HG03108 (cell line): ENCODE measurements at regions not wholly inside any gene's neighbourhood (a gene's known extent, or its start where the extent isn't known, plus 50 kb on each side); places are given as distances from the start of the nearest gene placed in this dataset.
"Not testable (repeated sequence)": the region's sequence is repeated elsewhere in the genome, so short reads cannot be mapped to it uniquely, and the experiment has no call there.

Experiments used
- ATAC-seq: cut with Tn5 transposase; IDR thresholded peaks from one replicate; pipeline ENCODE4 v1.9.1; 2021; ENCODE audit warnings: moderate library complexity; ENCODE audit not compliant: unreplicated experiment

- ATAC-seq, result no peak
These were observed 1073.4 kb downstream of the PCDH17 start for GRCh38 chr13:58704953-58705352.

- no peak for ATAC-seq
These were observed 1074.9 kb downstream of the PCDH17 start for GRCh38 chr13:58706421-58706820.

GRCh38 chr13:58712191-58712590 is 1080.6 kb downstream of the PCDH17 start:
- ATAC-seq, result no peak

- ATAC-seq, result not testable (repeated sequence)
These were observed 1082.5 kb downstream of the PCDH17 start for GRCh38 chr13:58714016-58714415.

GRCh38 chr13:58721273-58721672 is 1089.7 kb downstream of the PCDH17 start:
- no peak for ATAC-seq

GRCh38 chr13:58728126-58728525 is 1096.6 kb downstream of the PCDH17 start:
- ATAC-seq, result no peak

GRCh38 chr13:58729361-58729760 is 1097.8 kb downstream of the PCDH17 start:
- no peak for ATAC-seq

- ATAC-seq, result no peak
These were observed 1113.1 kb downstream of the PCDH17 start for GRCh38 chr13:58744686-58745085.

- no peak for ATAC-seq
These were observed 1136.0 kb downstream of the PCDH17 start for GRCh38 chr13:58767566-58767965.

GRCh38 chr13:58773280-58773859 is 1141.8 kb downstream of the PCDH17 start:
- ATAC-seq, result no peak

- ATAC-seq, result no peak
These were observed 1151.2 kb downstream of the PCDH17 start for GRCh38 chr13:58782736-58783135.

- no peak for ATAC-seq
These were observed 1161.3 kb downstream of the PCDH17 start for GRCh38 chr13:58792854-58793253.

- no peak for ATAC-seq
These were observed 1164.2 kb downstream of the PCDH17 start for GRCh38 chr13:58795715-58796114.

- ATAC-seq, result no peak
These were observed 1173.3 kb downstream of the PCDH17 start for GRCh38 chr13:58804832-58805231.

GRCh38 chr13:58806401-58806800 is 1174.9 kb downstream of the PCDH17 start:
- no peak for ATAC-seq

- no peak for ATAC-seq
These were observed 1192.2 kb downstream of the PCDH17 start for GRCh38 chr13:58823701-58824100.

GRCh38 chr13:58827904-58828303 is 1196.4 kb downstream of the PCDH17 start:
- no peak for ATAC-seq

GRCh38 chr13:58830841-58831240 is 1199.3 kb downstream of the PCDH17 start:
- ATAC-seq, result no peak

GRCh38 chr13:58838615-58839014 is 1207.1 kb downstream of the PCDH17 start:
- ATAC-seq, result no peak

GRCh38 chr13:58843071-58843470 is 1211.5 kb downstream of the PCDH17 start:
- no peak for ATAC-seq

GRCh38 chr13:58843567-58843966 is 1212.0 kb downstream of the PCDH17 start:
- no peak for ATAC-seq

- no peak for ATAC-seq
These were observed 1218.6 kb downstream of the PCDH17 start for GRCh38 chr13:58850161-58850560.

GRCh38 chr13:58852076-58852475 is 1220.5 kb downstream of the PCDH17 start:
- ATAC-seq, result no peak
